ENCODE measurements at regions not wholly inside any gene's neighbourhood (a gene's known extent, or its start where the extent isn't known, plus 50 kb on each side); places are given as distances from the start of the nearest gene placed in this dataset.
"Not testable (repeated sequence)": the region's sequence is repeated elsewhere in the genome, so short reads cannot be mapped to it uniquely, and the experiment has no call there.

DNA sequence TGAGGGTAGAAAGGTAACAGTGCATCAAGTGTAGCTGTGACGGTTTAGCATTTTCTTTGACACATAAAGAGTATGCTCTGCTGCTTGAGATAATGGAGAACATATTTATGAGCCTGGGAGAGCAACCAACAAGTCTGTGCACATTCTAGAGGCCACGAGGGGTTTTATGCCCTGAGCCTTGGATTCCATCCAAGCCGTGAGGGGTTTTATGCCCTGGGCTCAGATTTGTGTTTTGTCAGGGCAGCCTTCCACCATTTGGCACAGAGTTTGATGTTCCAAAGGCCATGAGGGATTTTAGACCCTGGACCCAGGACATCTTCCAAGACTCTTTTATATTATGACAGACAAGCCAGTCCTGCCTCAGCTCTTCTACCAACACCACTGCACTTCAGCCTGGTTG lies 106.4 kb downstream of the ZNF486 start:
- no peaks in the 10 kb centered on the region for H3K27me3 ChIP-seq (ENCODE audit: control insufficient read depth, insufficient read depth, low read length)
- H3K4me1 ChIP-seq (ENCODE audit: control insufficient read depth, insufficient read depth, low read length) = no peaks in the 10 kb centered on the region
- H3K27ac ChIP-seq (ENCODE audit: low read length) = no peak overlapping the region
- WGBS (ENCODE audit: insufficient coverage) = 20% methylated on average over 2 of the region's 3 CpGs
- DNase-seq = no peak
- H3K36me3 ChIP-seq (ENCODE audit: control insufficient read depth, insufficient read depth, low read length) = no peaks in the 10 kb centered on the region
- H3K9me3 ChIP-seq (replicated peaks; ENCODE audit: control insufficient read depth, low read depth, low read length) = no peaks in the 10 kb centered on the region
- H3K4me3 ChIP-seq (ENCODE audit: low read length) = no peak overlapping the region

DNA sequence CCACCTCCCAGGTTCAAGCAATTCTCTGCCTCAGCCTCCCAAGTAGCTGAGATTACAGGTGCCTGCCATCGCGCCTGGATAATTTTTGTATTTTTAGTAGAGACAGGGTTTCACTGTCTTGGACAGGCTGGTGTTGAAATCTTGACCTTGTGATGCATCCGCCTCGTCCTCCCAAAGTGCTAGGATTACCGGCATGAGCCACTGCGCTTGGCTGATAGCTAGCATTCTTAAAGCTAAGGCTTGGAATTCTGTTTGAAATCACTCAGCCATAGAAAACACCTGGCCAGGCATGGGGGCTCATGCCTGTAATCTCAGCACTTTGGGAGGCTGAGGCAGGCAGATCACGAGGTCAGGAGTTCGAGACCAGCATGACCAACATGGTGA lies 105.6 kb downstream of the ZNF486 start:
- not testable (repeated sequence) for H3K9me3 ChIP-seq (replicated peaks; ENCODE audit: control insufficient read depth, low read depth, low read length); H3K27ac ChIP-seq (ENCODE audit: low read length); H3K27me3 ChIP-seq (ENCODE audit: control insufficient read depth, insufficient read depth, low read length); H3K4me1 ChIP-seq (ENCODE audit: control insufficient read depth, insufficient read depth, low read length); DNase-seq; H3K36me3 ChIP-seq (ENCODE audit: control insufficient read depth, insufficient read depth, low read length); H3K4me3 ChIP-seq (ENCODE audit: low read length)
- 90% methylated on average over 6 of the region's 8 CpGs for WGBS (ENCODE audit: insufficient coverage)

DNA sequence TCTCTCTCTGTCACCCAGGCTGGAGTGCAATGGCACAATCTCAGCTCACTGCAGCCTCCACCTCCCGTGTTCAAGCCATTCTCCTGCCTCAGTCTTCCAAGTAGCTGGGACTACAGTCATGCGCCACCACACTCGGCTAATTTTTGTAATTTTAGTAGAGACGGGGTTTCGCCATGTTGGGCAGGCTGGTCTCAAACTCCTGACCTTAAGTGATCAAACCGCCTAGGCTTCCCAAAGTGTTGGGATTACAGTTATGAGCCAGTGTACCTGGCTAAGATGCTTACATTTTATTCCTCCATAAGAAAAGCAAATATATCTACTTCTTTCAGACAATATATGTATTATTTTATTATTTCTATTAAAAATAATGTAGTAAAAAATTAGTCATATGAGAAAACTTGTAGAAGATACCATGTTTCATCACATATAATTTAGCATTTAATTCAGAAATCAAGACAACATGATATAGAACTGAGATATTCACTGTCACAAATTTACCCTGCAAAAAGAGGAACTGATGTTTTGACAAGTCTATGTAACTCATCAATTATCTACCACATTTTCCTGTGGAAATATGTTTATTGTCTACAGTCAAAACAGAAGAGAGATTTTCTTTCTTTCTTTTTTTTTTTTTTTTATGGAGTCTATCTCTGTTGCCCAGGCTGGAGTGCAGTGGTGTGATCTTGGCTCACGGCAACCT lies 105.1 kb downstream of the ZNF486 start:
- not testable (repeated sequence) for H3K4me1 ChIP-seq (ENCODE audit: control insufficient read depth, insufficient read depth, low read length); DNase-seq; H3K36me3 ChIP-seq (ENCODE audit: control insufficient read depth, insufficient read depth, low read length); H3K27ac ChIP-seq (ENCODE audit: low read length); H3K27me3 ChIP-seq (ENCODE audit: control insufficient read depth, insufficient read depth, low read length); H3K4me3 ChIP-seq (ENCODE audit: low read length); H3K9me3 ChIP-seq (replicated peaks; ENCODE audit: control insufficient read depth, low read depth, low read length)
- no CpG with 5 or more reads among the region's 7 CpGs for WGBS (ENCODE audit: insufficient coverage)

DNA sequence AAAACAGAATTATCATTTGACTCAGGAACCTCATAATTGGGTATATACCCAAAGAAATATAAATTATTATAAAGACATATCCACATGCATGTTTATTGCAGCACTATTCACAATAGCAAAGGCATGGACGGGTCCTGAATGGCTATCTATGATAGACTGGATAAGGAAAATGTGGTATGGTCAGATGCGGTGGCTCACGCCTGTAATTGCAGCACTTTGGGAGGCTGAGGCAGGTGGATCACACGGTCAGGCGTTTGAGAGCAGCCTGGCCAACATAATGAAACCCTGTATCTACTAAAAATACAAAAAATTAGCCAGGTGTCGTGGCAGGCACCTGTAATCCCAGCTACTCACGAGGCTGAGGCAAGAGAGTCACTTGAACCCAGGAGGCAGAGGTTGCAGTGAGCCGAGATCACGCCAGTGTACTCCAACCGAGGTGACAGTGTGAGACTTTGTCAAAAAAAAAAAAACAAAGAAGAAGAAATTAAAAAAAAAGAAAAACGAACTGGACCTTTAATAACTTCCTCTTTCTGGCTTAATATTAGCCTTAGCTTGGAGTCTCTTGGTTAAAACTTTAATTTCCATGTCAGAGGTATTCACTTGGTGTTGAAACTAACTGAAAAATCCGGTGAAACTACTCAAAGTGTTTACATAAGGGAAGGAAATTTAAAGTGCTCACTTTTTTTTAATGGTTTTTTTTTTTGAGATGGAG lies 104.4 kb downstream of the ZNF486 start:
- 73% methylated on average over 3 of the region's 12 CpGs for WGBS (ENCODE audit: insufficient coverage)
- Histone ChIP-seq H3K36me3 (ENCODE audit: control insufficient read depth, insufficient read depth, low read length) (no peaks in the 10 kb centered on the region), H3K9me3 (replicated peaks; ENCODE audit: control insufficient read depth, low read depth, low read length) (no peaks in the 10 kb centered on the region), H3K27ac (ENCODE audit: low read length) (no peak overlapping the region), H3K27me3 (ENCODE audit: control insufficient read depth, insufficient read depth, low read length) (no peaks in the 10 kb centered on the region), H3K4me1 (ENCODE audit: control insufficient read depth, insufficient read depth, low read length) (no peaks in the 10 kb centered on the region), H3K4me3 (ENCODE audit: low read length) (no peak overlapping the region)
- no peak for DNase-seq

DNA sequence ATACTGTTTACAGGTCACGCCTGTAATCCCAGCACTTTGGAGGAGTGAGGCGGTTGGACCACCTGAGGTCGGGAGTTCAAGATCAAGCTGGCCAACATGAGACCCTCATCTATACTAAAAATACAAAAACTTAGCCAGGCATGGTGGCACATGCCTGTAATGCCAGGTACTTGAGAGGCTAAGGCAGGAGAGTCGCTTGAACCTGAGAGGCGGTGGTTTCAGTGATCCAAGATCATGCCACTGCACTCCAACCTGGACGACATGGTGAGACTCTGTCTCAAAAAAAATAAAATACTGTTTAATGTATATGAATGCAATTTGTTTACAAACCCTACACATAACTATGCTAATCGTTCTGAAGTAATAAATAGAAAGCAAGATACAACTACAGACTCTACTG lies 102.4 kb downstream of the ZNF486 start:
- WGBS (ENCODE audit: insufficient coverage) = 100% methylated on average over 2 of the region's 7 CpGs

DNA sequence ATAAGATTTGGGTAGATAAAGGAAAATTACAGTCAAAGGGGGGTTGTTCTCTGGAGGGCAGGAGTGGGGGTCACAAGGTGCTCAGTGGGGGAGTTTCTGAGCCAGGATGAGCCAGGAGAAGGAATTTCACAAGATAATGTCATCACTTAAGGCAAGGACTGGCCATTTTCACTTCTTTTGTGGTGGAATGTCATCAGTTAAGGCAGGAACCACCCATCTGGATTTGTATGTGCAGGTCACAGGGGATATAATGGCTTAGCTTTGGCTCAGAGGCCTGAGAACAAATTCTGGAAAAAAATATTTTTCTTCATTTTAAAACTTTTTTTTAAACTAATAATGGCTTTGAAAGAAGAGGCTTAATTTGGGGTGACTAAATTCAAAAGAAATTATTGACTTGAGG lies 94.5 kb downstream of the ZNF486 start:
- not testable (repeated sequence) for H3K4me1 ChIP-seq (ENCODE audit: control insufficient read depth, insufficient read depth, low read length); H3K9me3 ChIP-seq (replicated peaks; ENCODE audit: control insufficient read depth, low read depth, low read length); H3K4me3 ChIP-seq (ENCODE audit: low read length); H3K27ac ChIP-seq (ENCODE audit: low read length); H3K27me3 ChIP-seq (ENCODE audit: control insufficient read depth, insufficient read depth, low read length); H3K36me3 ChIP-seq (ENCODE audit: control insufficient read depth, insufficient read depth, low read length); DNase-seq

More for the DNA sequence above, 102.4 kb downstream of the ZNF486 start:
- DNase-seq = no peak
- H3K4me1 ChIP-seq (ENCODE audit: control insufficient read depth, insufficient read depth, low read length) = no peaks in the 10 kb centered on the region
- no peaks in the 10 kb centered on the region for H3K27me3 ChIP-seq (ENCODE audit: control insufficient read depth, insufficient read depth, low read length)
- H3K4me3 ChIP-seq (ENCODE audit: low read length) = no peak overlapping the region
- no peak overlapping the region for H3K27ac ChIP-seq (ENCODE audit: low read length)
- no peaks in the 10 kb centered on the region for H3K9me3 ChIP-seq (replicated peaks; ENCODE audit: control insufficient read depth, low read depth, low read length)
- H3K36me3 ChIP-seq (ENCODE audit: control insufficient read depth, insufficient read depth, low read length) = no peaks in the 10 kb centered on the region

DNA sequence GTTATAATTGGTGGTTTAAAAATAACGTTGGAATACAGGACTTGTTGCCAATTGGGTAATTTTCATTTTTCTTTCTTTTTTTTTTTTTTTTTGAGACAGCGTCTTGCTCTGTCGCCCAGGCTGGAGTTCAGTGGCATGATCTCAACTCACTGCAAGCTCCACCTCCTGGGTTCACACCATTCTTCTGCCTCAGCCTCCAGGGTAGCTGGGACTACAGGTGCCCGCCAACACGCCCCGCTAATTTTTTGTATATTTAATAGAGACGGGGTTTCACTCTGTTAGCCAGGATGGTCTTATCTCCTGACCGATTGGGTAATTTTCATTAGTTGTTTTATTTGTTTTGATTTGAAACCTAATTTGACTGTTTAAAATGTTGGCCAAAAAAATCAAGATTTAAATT lies 93.7 kb downstream of the ZNF486 start:
- DNase-seq; H3K27ac ChIP-seq (ENCODE audit: low read length); H3K9me3 ChIP-seq (replicated peaks; ENCODE audit: control insufficient read depth, low read depth, low read length); H3K27me3 ChIP-seq (ENCODE audit: control insufficient read depth, insufficient read depth, low read length); H3K4me3 ChIP-seq (ENCODE audit: low read length); H3K4me1 ChIP-seq (ENCODE audit: control insufficient read depth, insufficient read depth, low read length); H3K36me3 ChIP-seq (ENCODE audit: control insufficient read depth, insufficient read depth, low read length): not testable (repeated sequence)
- WGBS (ENCODE audit: insufficient coverage) = no CpG with 5 or more reads among the region's 8 CpGs

DNA sequence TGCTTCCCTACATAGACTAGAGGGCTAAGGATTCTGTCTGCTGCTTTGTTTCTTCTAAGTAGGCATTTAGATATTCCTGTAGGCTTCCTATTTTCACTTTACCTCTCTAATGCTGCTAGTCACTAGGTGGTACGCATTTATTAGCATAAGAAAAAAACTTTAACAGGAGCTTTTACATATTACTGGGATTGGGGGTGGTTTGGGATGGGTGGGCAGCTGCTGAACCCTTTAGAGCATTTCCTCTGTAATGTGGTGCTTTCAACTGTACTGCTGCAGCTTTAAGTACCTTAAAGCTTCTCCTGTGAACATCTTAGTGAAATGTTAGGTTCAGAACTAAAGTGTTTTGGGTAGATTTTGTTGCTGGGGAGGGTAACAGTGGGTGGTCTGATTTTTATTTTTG lies 92.6 kb downstream of the ZNF486 start:
- no peaks in the 10 kb centered on the region for H3K27me3 ChIP-seq (ENCODE audit: control insufficient read depth, insufficient read depth, low read length)

DNA sequence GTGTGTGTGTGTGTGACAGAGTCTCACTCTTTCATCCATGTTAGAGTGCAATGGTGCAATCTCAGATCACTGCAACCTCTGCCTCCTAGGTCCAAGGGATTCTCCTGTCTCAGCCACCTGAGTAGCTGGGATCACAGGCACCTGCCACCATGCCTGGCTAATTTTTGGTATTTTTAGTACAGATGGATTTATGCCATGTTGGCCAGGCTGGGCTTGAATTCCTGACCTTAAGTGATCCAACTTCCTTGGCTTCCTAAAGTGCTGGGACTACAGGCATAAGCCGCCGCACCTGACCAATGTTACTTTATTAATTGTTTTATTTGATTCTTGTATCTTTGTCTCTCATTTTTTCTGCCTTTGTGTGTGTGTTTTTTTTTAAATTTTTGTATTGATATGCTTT lies 89.6 kb downstream of the ZNF486 start:
- no peaks in the 10 kb centered on the region for H3K4me1 ChIP-seq (ENCODE audit: control insufficient read depth, insufficient read depth, low read length)
- no peak overlapping the region for H3K4me3 ChIP-seq (ENCODE audit: low read length)
- no CpG with 5 or more reads among the region's 2 CpGs for WGBS (ENCODE audit: insufficient coverage)
- H3K9me3 ChIP-seq (replicated peaks; ENCODE audit: control insufficient read depth, low read depth, low read length) = no peaks in the 10 kb centered on the region
- H3K27me3 ChIP-seq (ENCODE audit: control insufficient read depth, insufficient read depth, low read length) = no peaks in the 10 kb centered on the region
- DNase-seq = no peak
- H3K36me3 ChIP-seq (ENCODE audit: control insufficient read depth, insufficient read depth, low read length) = no peaks in the 10 kb centered on the region
- no peak overlapping the region for H3K27ac ChIP-seq (ENCODE audit: low read length)

More for the DNA sequence above, 92.6 kb downstream of the ZNF486 start:
- no peaks in the 10 kb centered on the region for H3K4me1 ChIP-seq (ENCODE audit: control insufficient read depth, insufficient read depth, low read length)
- H3K4me3 ChIP-seq (ENCODE audit: low read length) = no peak overlapping the region
- no peak overlapping the region for H3K27ac ChIP-seq (ENCODE audit: low read length)
- no peaks in the 10 kb centered on the region for H3K36me3 ChIP-seq (ENCODE audit: control insufficient read depth, insufficient read depth, low read length)
- no CpG with 5 or more reads among the region's 1 CpG for WGBS (ENCODE audit: insufficient coverage)
- H3K9me3 ChIP-seq (replicated peaks; ENCODE audit: control insufficient read depth, low read depth, low read length) = no peaks in the 10 kb centered on the region
- no peak for DNase-seq

DNA sequence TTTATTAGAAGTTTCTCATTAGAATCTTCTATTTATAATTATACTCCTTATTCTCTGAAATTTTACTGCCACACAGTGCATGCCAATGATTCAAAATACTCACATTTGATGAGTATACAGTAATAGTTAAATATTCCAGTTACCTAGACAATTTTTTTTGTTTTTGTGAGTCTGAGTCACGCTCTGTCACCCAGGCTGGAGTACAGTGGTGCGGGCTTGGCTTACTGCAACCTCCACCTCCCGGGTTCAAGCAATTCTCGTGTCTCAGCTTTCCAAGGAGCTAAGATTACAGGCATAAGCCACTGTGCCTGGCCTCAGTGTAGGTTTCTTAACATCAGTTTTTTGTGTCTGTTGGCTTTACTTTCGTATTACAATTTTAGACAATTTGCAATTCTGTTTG lies 87.1 kb downstream of the ZNF486 start:
- Histone ChIP-seq H3K4me1 (ENCODE audit: control insufficient read depth, insufficient read depth, low read length) (no peaks in the 10 kb centered on the region), H3K27me3 (ENCODE audit: control insufficient read depth, insufficient read depth, low read length) (no peaks in the 10 kb centered on the region), H3K36me3 (ENCODE audit: control insufficient read depth, insufficient read depth, low read length) (no peaks in the 10 kb centered on the region), H3K27ac (ENCODE audit: low read length) (no peak overlapping the region), H3K4me3 (ENCODE audit: low read length) (no peak overlapping the region), H3K9me3 (replicated peaks; ENCODE audit: control insufficient read depth, low read depth, low read length) (no peaks in the 10 kb centered on the region)
- DNase-seq = no peak
- WGBS (ENCODE audit: insufficient coverage) = 47% methylated on average over 3 of the region's 5 CpGs

DNA sequence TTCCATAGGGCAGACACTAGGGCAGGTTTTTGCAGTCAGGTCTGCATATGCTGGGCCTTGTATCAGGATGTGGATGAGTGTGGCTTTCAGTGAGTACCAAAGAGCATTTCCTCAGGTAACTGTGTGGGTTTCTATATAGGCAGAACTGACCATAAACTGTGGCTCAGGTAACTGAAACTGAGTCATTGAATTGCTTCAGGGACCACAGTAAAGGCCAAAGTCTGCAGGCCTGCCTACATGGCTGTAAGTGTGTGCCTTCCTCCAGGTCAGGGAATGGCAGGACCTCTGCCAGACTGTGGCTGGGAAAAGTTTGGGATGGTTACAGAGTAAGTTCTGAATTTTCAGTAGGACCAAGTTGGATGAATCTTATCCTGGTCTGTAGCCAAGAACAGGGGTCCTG lies 85.6 kb downstream of the ZNF486 start:
- Histone ChIP-seq H3K9me3 (replicated peaks; ENCODE audit: control insufficient read depth, low read depth, low read length) (no peaks in the 10 kb centered on the region), H3K27ac (ENCODE audit: low read length) (no peak overlapping the region), H3K4me3 (ENCODE audit: low read length) (no peak overlapping the region), H3K36me3 (ENCODE audit: control insufficient read depth, insufficient read depth, low read length) (no peaks in the 10 kb centered on the region), H3K27me3 (ENCODE audit: control insufficient read depth, insufficient read depth, low read length) (no peaks in the 10 kb centered on the region), H3K4me1 (ENCODE audit: control insufficient read depth, insufficient read depth, low read length) (no peaks in the 10 kb centered on the region)
- no peak for DNase-seq
